GM12891 (cell line): ENCODE measurements at regions not wholly inside any gene's neighbourhood (a gene's known extent, or its start where the extent isn't known, plus 50 kb on each side); places are given as distances from the start of the nearest gene placed in this dataset.

Experiments used
- DNase-seq: peaks from one replicate; pipeline ENCODE4 v3.0.0; 2011; ENCODE audit warnings: low spot score; ENCODE audit not compliant: insufficient read length
- FAIRE-seq: peaks from 2 replicates; lab custom pipeline; 2011; peaks lifted over from hg19 to GRCh38; lab: Jason Lieb, UNC
- PAX5 ChIP-seq: IDR thresholded peaks from 2 replicates; pipeline ENCODE4 v1.6.1; 2011; ENCODE audit warnings: low read length, moderate library complexity, mild to moderate bottlenecking; ENCODE audit not compliant: insufficient read depth, severe bottlenecking
- POLR2A ChIP-seq: IDR thresholded peaks from 2 replicates; pipeline ENCODE4 v1.6.1; 2011; ENCODE audit warnings: low read depth, low read length, control low read depth
- POLR2AphosphoS5 ChIP-seq: IDR thresholded peaks from 2 replicates; pipeline ENCODE4 v1.6.1; 2011; ENCODE audit warnings: low read depth, low read length, control low read depth
- POU2F2 ChIP-seq: IDR thresholded peaks from 2 replicates; pipeline ENCODE4 v1.6.1; 2011; ENCODE audit warnings: low read depth, mild to moderate bottlenecking, control low read depth, low read length, moderate library complexity
- SPI1 ChIP-seq: IDR thresholded peaks from 2 replicates; pipeline ENCODE4 v1.6.1; 2011; ENCODE audit warnings: low read depth, low read length, control low read depth
- TAF1 ChIP-seq: IDR thresholded peaks from 2 replicates; pipeline ENCODE4 v1.6.1; 2011; ENCODE audit warnings: low read depth, low read length, control low read depth

DNA sequence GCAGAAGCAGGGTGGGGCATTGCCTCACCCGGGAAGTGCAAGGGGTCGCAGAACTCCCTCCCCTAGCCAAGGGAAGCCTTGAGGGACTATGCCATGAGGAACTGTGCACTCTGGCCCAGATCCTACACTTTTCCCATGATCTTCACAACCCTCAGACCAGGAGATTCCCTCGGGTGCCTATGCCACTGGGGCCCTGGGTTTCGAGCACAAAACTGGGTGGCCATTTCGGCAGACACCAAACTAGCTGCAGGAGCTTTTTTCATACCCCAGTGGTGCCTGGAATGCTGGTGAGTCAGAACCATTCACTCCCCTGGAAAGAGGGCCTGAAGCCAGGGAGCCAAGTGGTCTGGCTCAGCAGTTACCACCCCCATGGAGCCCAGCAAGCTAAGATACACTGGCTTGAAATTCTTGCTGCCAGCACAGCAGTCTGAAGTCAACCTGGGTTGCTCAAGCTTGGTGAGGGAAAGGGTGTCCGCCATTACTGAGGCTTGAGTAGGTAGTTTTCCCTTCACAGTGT is 573.7 kb upstream of the ANO3 start:
- no peak for DNase-seq
- no peak for FAIRE-seq
- TF ChIP-seq POU2F2 (no peak), PAX5 (no peak), TAF1 (no peak), POLR2A (no peak), SPI1 (no peak), POLR2AphosphoS5 (no peak)

- FAIRE-seq, result no peak
- TF ChIP-seq POLR2A (no peak), TAF1 (no peak), PAX5 (no peak), POLR2AphosphoS5 (no peak), SPI1 (no peak)
- no peak for DNase-seq
These were observed 565.5 kb upstream of the ANO3 start for GRCh38 chr11:25766332-25767015.

GRCh38 chr11:25769287-25769686 is 562.6 kb upstream of the ANO3 start:
- FAIRE-seq (no peak), DNase-seq (no peak)

GRCh38 chr11:25771605-25772004 is 560.3 kb upstream of the ANO3 start:
- TF ChIP-seq POLR2AphosphoS5 (no peak), POLR2A (no peak), TAF1 (no peak), PAX5 (no peak), SPI1 (no peak), POU2F2 (no peak)
- FAIRE-seq, result no peak
- DNase-seq, result no peak

More at GRCh38 chr11:25769287-25769686, 562.6 kb upstream of the ANO3 start:
- TF ChIP-seq POLR2A, result no peak
- no peak for TF ChIP-seq POU2F2
- TF ChIP-seq TAF1, result no peak
- no peak for TF ChIP-seq PAX5
- no peak for TF ChIP-seq POLR2AphosphoS5

DNA sequence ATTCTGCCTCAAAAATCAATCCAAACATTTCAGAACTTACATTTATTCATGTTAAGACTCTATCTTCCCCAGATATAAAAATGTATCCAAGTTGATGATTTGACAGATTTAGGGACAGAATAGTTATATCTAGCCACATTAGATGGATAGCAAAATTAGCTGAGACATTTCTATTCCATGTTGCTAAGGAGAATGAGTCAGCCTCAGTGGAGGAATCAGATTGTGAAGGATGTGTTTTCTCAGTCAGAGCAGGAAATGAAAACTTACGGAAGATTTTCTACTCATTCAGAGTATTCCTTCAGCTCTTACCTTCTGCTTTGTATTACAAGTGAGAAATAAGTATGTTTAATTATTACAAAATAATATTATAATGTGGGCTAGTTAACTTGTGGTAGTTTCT is 556.3 kb upstream of the ANO3 start:
- DNase-seq, result no peak
- TF ChIP-seq TAF1, result no peak
- TF ChIP-seq POU2F2, result no peak
- no peak for TF ChIP-seq POLR2AphosphoS5
- no peak for TF ChIP-seq POLR2A
- no peak for TF ChIP-seq PAX5
- no peak for TF ChIP-seq SPI1
- no peak for FAIRE-seq

- DNase-seq (no peak), FAIRE-seq (no peak)
- TF ChIP-seq TAF1 (no peak), POU2F2 (no peak), SPI1 (no peak), POLR2A (no peak), PAX5 (no peak), POLR2AphosphoS5 (no peak)
These were observed 555.7 kb upstream of the ANO3 start for GRCh38 chr11:25776238-25776637.

GRCh38 chr11:25777343-25777742 is 554.6 kb upstream of the ANO3 start:
- FAIRE-seq (no peak), DNase-seq (no peak)
- no peak for TF ChIP-seq PAX5
- TF ChIP-seq TAF1, result no peak
- TF ChIP-seq POLR2AphosphoS5, result no peak
- no peak for TF ChIP-seq POLR2A
- TF ChIP-seq POU2F2, result no peak
- no peak for TF ChIP-seq SPI1

GRCh38 chr11:25779033-25779432 is 552.9 kb upstream of the ANO3 start:
- DNase-seq, result no peak
- TF ChIP-seq POLR2AphosphoS5, result no peak
- no peak for TF ChIP-seq TAF1
- TF ChIP-seq SPI1, result no peak
- TF ChIP-seq POLR2A, result no peak
- TF ChIP-seq POU2F2, result no peak
- no peak for TF ChIP-seq PAX5
- FAIRE-seq, result no peak

GRCh38 chr11:25787416-25787815 is 544.5 kb upstream of the ANO3 start:
- no peak for DNase-seq
- FAIRE-seq, result no peak
- no peak for TF ChIP-seq POLR2A

DNA sequence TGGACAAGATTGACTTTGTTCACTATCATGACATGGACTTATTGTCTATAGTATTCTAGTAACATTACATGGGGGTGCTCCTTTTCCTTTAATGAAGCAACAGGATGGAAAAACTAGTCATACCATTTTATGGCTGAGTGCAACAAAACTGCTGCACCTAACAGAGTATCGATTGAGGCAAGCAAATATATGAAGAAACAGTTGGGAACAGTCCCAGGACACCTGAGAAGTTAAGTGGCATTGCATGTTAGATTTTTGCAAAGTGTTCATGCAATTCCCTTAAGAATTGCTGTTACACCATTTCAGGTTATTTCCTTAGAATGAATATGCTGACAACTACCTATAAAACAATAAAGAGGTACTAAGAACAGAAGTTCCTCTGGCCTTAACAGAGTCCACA is 541.5 kb upstream of the ANO3 start:
- TF ChIP-seq POU2F2 (no peak), POLR2AphosphoS5 (no peak), TAF1 (no peak), POLR2A (no peak), SPI1 (no peak), PAX5 (no peak)
- DNase-seq (no peak), FAIRE-seq (no peak)
